G401 (cell line): ENCODE measurements at regions not wholly inside any gene's neighbourhood (a gene's known extent, or its start where the extent isn't known, plus 50 kb on each side); places are given as distances from the start of the nearest gene placed in this dataset.
"Not testable (repeated sequence)": the region's sequence is repeated elsewhere in the genome, so short reads cannot be mapped to it uniquely, and the experiment has no call there.

Experiments used
- DNase-seq: peaks from one replicate; pipeline ENCODE4 v3.0.0-alpha.2; 2015; ENCODE audit warnings: low spot score
- in situ Hi-C: cut with HindIII; loops from 2 replicates; pipeline ENCODE4 v1.10.0; 2016; ENCODE audit warnings: low sequenced_read_pairs, mixed read lengths

GRCh38 chr4:188754372-188755002 lies 615.2 kb downstream of the TRIML1 start:
- in situ Hi-C loops: no loop called here
- no peak for DNase-seq

GRCh38 chr4:188767496-188767895 lies 628.3 kb downstream of the TRIML1 start:
- no peak for DNase-seq
- in situ Hi-C loops: no loop called here

GRCh38 chr4:188778905-188779304 lies 639.7 kb downstream of the TRIML1 start:
- no peak for DNase-seq
- in situ Hi-C loops: no loop called here

- in situ Hi-C loops: no loop called here
- no peak for DNase-seq
Observed at GRCh38 chr4:188779581-188779980, 640.3 kb downstream of the TRIML1 start.

- in situ Hi-C loops: no loop called here
- DNase-seq: no peak
Observed at GRCh38 chr4:188780028-188780427, 640.8 kb downstream of the TRIML1 start.

GRCh38 chr4:188780686-188781085 lies 641.4 kb downstream of the TRIML1 start:
- no peak for DNase-seq
- in situ Hi-C loops: no loop called here

- no peak for DNase-seq
- in situ Hi-C loops: no loop called here
Observed at GRCh38 chr4:188781655-188782054, 642.4 kb downstream of the TRIML1 start.

- in situ Hi-C loops: no loop called here
- DNase-seq: no peak
Observed at GRCh38 chr4:188783175-188783574, 643.9 kb downstream of the TRIML1 start.

GRCh38 chr4:188783606-188784160 lies 644.4 kb downstream of the TRIML1 start:
- DNase-seq: no peak

GRCh38 chr4:188796600-188796999 lies 657.4 kb downstream of the TRIML1 start:
- DNase-seq, in situ Hi-C loops: not testable (repeated sequence)

More at GRCh38 chr4:188783606-188784160, 644.4 kb downstream of the TRIML1 start:
- in situ Hi-C loops: no loop called here

GRCh38 chr4:188797011-188797410 lies 657.8 kb downstream of the TRIML1 start:
- DNase-seq, in situ Hi-C loops: not testable (repeated sequence)

- in situ Hi-C loops: no loop called here
- no peak for DNase-seq
Observed at GRCh38 chr4:188804861-188805260, 665.6 kb downstream of the TRIML1 start.

- no peak for DNase-seq
- in situ Hi-C loops: no loop called here
Observed at GRCh38 chr4:188811121-188811520, 671.9 kb downstream of the TRIML1 start.

GRCh38 chr4:188812644-188813043 lies 673.4 kb downstream of the TRIML1 start:
- no peak for DNase-seq
- in situ Hi-C loops: no loop called here

- in situ Hi-C loops: no loop called here
- no peak for DNase-seq
Observed at GRCh38 chr4:188818300-188818699, 679.1 kb downstream of the TRIML1 start.

GRCh38 chr4:188819233-188819632 lies 680.0 kb downstream of the TRIML1 start:
- in situ Hi-C loops: no loop called here
- DNase-seq: no peak

GRCh38 chr4:188821500-188821899 lies 682.3 kb downstream of the TRIML1 start:
- in situ Hi-C loops: no loop called here

GRCh38 chr4:188822698-188823097 lies 683.5 kb downstream of the TRIML1 start:
- DNase-seq: no peak

More at GRCh38 chr4:188821500-188821899, 682.3 kb downstream of the TRIML1 start:
- no peak for DNase-seq

GRCh38 chr4:188824553-188824952 lies 685.3 kb downstream of the TRIML1 start:
- in situ Hi-C loops: no loop called here
- DNase-seq: no peak

More at GRCh38 chr4:188822698-188823097, 683.5 kb downstream of the TRIML1 start:
- in situ Hi-C loops: no loop called here

- in situ Hi-C loops: no loop called here
- DNase-seq: no peak
Observed at GRCh38 chr4:188826393-188826792, 687.2 kb downstream of the TRIML1 start.

GRCh38 chr4:188839704-188840103 lies 700.5 kb downstream of the TRIML1 start:
- in situ Hi-C loops: no loop called here
- DNase-seq: no peak
